ENCODE measurements at regions not wholly inside any gene's neighbourhood (a gene's known extent, or its start where the extent isn't known, plus 50 kb on each side); places are given as distances from the start of the nearest gene placed in this dataset.

- TF ChIP-seq CREB1 (CRISPR knock-in tag; IDR thresholded peaks at IDR 0.05; ENCODE audit: low read depth) (no peak), CTCF (conservative IDR thresholded peaks at IDR 0.05; ENCODE audit: low read depth in 2 of 2) (no peak), REST (IDR thresholded peaks at IDR 0.05; ENCODE audit: unreplicated experiment) (no peak), POLR2AphosphoS5 (IDR thresholded peaks at IDR 0.05; ENCODE audit: low read depth) (no peak), EZH2 (IDR thresholded peaks at IDR 0.05; ENCODE audit: low read depth, unreplicated experiment) (no peak), EZH2phosphoT487 (IDR thresholded peaks at IDR 0.05; ENCODE audit: unreplicated experiment) (no peak), JUNB (IDR thresholded peaks at IDR 0.05; ENCODE audit: unreplicated experiment) (no peak), ZNF462 (CRISPR knock-in tag; IDR thresholded peaks at IDR 0.05) (no peak), ZNF331 (CRISPR knock-in tag; IDR thresholded peaks at IDR 0.05; ENCODE audit: low read depth) (no peak)
These were observed 50.1 kb upstream of the MYCN start for GRCh38 chr2:15890124-15890754.

All from GM23338 (cell line).